Kidney (tissue), 13 donors: ENCODE measurements at regions not wholly inside any gene's neighbourhood (a gene's known extent, or its start where the extent isn't known, plus 50 kb on each side); places are given as distances from the start of the nearest gene placed in this dataset.

Experiments used
- DNase-seq, 5 donors: peaks; one replicate each; pipeline ENCODE4 v3.0.0-alpha.2; 2013 to 2020
- FAIRE-seq: peaks from 2 replicates; lab custom pipeline; 2012; peaks lifted over from hg19 to GRCh38; lab: Jason Lieb, UNC
- H3K27ac ChIP-seq, 2 donors: one replicate each; pipeline ENCODE4 v1.7.0; 2013; ENCODE audit warnings: low read depth in 2 of 2, low read length in 2 of 2, inconsistent platforms in 1 of 2
- H3K27me3 ChIP-seq: one replicate; pipeline ENCODE4 v1.7.1; 2013; ENCODE audit warnings: low read length, inconsistent platforms; ENCODE audit not compliant: control insufficient read depth, insufficient read depth
- H3K36me3 ChIP-seq, 3 donors: one replicate each; pipeline versions ENCODE4 v1.7.0 to v1.7.1; 2013; ENCODE audit warnings: low read length in 3 of 3, control low read depth in 1 of 3, inconsistent platforms in 1 of 3; ENCODE audit not compliant: insufficient read depth in 3 of 3, control insufficient read depth in 2 of 3
- H3K4me1 ChIP-seq, 3 donors: one replicate each; pipeline versions ENCODE4 v1.7.0 to v1.7.1; 2013; ENCODE audit warnings: low read length in 3 of 3, inconsistent platforms in 1 of 3, low read depth in 1 of 3; ENCODE audit not compliant: control insufficient read depth in 2 of 3, insufficient read depth in 2 of 3
- H3K4me3 ChIP-seq, 3 donors: one replicate each; pipeline versions ENCODE4 v1.7.0 to v1.8.1; 2013; ENCODE audit warnings: low read length in 3 of 3, control low read depth in 1 of 3, inconsistent platforms in 1 of 3
- H3K9ac ChIP-seq, 3 donors: one replicate each; pipeline versions ENCODE4 v1.7.0 to v1.7.1; 2013; ENCODE audit warnings: low read length in 3 of 3, control low read depth in 1 of 3, inconsistent platforms in 1 of 3
- H3K9me3 ChIP-seq, 3 donors: one replicate each; pipeline versions ENCODE4 v1.7.0 to v1.7.1; 2013; ENCODE audit warnings: low read length in 3 of 3, control low read depth in 1 of 3, inconsistent platforms in 1 of 3; ENCODE audit not compliant: control insufficient read depth in 2 of 3, insufficient read depth in 1 of 3
- CTCF ChIP-seq: IDR thresholded peaks from 3 replicates; pipeline ENCODE4 v1.5.1; 2012; ENCODE audit warnings: mild to moderate bottlenecking, moderate library complexity, borderline replicate concordance; ENCODE audit not compliant: insufficient read depth; ENCODE audit errors: extremely low read depth
- intact Hi-C: fragments of 100-400 bp; cut with DNase I; formaldehyde crosslinking; loops from one replicate; pipeline ENCODE4 v1.11.1; 2022
- donor health status: control.
- donor health status: control.
- donor health status: control.
- donor health status: control.
- donor health status: control.
- donor health status: DM: yes; HTN: yes; CAD: no.
- donor health status: Normal renal cell carcinoma (clear cell type).

- FAIRE-seq (no peak), DNase-seq (peak in 1 of 5 donors; percentile 9)
- H3K27me3 ChIP-seq: no peaks in the 10 kb centered on the region
- H3K4me1 ChIP-seq: peaks cover 0 to 5% (median 2%) of the 10 kb centered on the region in 3 donors
- H3K9me3 ChIP-seq: no peaks in the 10 kb centered on the region
- H3K9ac ChIP-seq: no peak overlapping the region
- TF ChIP-seq CTCF: no peak
- H3K27ac ChIP-seq: no peak overlapping the region
- no peak overlapping the region for H3K4me3 ChIP-seq
- intact Hi-C loops: no loop called here
- H3K36me3 ChIP-seq: no peaks in the 10 kb centered on the region
Observed at GRCh38 chr5:133704411-133704810, 92.1 kb upstream of the FSTL4 start.

- Histone ChIP-seq H3K27me3 (no peaks in the 10 kb centered on the region), H3K4me1 (peaks cover 0 to 5% (median 2%) of the 10 kb centered on the region in 3 donors), H3K9me3 (no peaks in the 10 kb centered on the region), H3K9ac (no peak overlapping the region), H3K4me3 (no peak overlapping the region), H3K27ac (no peak overlapping the region), H3K36me3 (no peaks in the 10 kb centered on the region)
- peak in 1 of 5 donors; percentile 8 for DNase-seq
- intact Hi-C loops: no loop called here
- no peak for FAIRE-seq
- TF ChIP-seq CTCF: no peak
Observed at GRCh38 chr5:133703935-133704334, 91.6 kb upstream of the FSTL4 start.

DNA sequence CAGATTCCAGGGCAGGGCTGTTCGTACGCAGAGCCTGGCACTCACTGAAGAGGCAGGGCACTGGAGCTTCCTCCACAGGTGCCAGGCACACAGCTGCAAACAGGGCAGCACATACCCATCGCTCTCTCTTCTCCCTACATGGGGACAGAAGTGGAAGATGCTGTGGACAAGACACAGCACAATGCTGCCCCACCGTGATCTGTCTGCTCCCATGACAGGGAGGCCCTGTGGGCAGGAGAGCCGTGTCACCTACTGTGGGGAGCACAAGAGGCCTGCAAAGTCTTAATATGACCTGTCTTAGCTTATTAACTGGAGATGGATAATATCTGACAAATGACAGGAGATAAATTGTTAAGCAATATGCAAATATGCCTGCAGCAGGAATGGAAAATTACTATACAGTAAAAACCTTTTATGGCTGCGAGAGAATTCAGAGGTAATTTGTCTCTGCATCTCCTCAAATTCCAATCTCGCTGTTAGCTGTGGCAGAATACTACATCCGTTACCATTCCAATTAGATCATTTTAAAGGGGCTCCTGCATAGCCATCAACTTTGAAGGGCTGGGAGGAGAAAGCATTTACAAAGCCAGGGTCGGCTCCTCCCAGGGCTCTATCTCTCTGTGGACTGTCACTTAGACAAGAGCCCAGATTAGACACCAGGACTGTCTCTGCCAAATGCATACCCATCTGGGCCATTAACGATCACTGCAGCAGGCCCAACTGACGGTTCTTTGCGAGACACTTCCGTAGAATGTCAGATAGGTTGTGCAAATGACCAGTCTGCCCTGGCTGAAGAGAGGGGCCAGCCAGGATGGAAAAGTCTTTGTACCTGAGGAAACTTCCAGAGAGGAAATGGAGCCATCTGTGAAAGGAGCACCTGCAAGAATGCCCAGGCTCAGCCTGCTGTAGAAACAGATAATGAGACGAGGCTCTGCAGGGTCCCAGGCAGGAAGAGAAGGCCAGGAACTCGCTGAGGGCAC lies 90.7 kb upstream of the FSTL4 start:
- no peak for TF ChIP-seq CTCF
- Histone ChIP-seq H3K27me3 (no peaks in the 10 kb centered on the region), H3K9me3 (no peaks in the 10 kb centered on the region), H3K4me1 (peaks cover 0 to 2% (median 0%) of the 10 kb centered on the region in 3 donors), H3K4me3 (no peak overlapping the region), H3K27ac (no peak overlapping the region), H3K36me3 (no peaks in the 10 kb centered on the region), H3K9ac (no peak overlapping the region)
- FAIRE-seq (no peak), DNase-seq (peak in 1 of 5 donors; percentile 20)
- intact Hi-C loops: no loop called here
